GM12865 (cell line): ENCODE measurements at regions not wholly inside any gene's neighbourhood (a gene's known extent, or its start where the extent isn't known, plus 50 kb on each side); places are given as distances from the start of the nearest gene placed in this dataset.

ENCODE experiments used
- DNase-seq: peaks from one replicate; pipeline ENCODE4 v3.0.0; 2010; ENCODE audit warnings: low read depth
- H3K4me3 ChIP-seq: 2 replicates; pipeline ENCODE4 v1.5.1; 2011; ENCODE audit warnings: mild to moderate bottlenecking, low read depth, low read length, control low read depth
- CTCF ChIP-seq: IDR thresholded peaks from 2 replicates; pipeline ENCODE4 v1.5.1; 2011; ENCODE audit warnings: low read length, control low read depth, low read depth, inconsistent platforms; ENCODE audit not compliant: insufficient read depth; ENCODE audit errors: missing control alignments

GRCh38 chr5:38756068-38756467 lies 89.7 kb upstream of the OSMR start:
- no peak for TF ChIP-seq CTCF

GRCh38 chr5:38757451-38758245 lies 88.2 kb upstream of the OSMR start:
- no peak overlapping the region for H3K4me3 ChIP-seq
- DNase-seq, result no peak
- no peak for TF ChIP-seq CTCF

More at GRCh38 chr5:38756068-38756467, 89.7 kb upstream of the OSMR start:
- DNase-seq, result no peak
- H3K4me3 ChIP-seq, result no peak overlapping the region

GRCh38 chr5:38758774-38759600 lies 86.8 kb upstream of the OSMR start:
- TF ChIP-seq CTCF, result no peak
- DNase-seq, result no peak
- H3K4me3 ChIP-seq, result no peak overlapping the region

- no peak for TF ChIP-seq CTCF
- no peak for DNase-seq
- no peak overlapping the region for H3K4me3 ChIP-seq
These were observed 80.8 kb upstream of the OSMR start for GRCh38 chr5:38764937-38765391.

GRCh38 chr5:38765399-38765861 lies 80.4 kb upstream of the OSMR start:
- DNase-seq, result no peak
- no peak overlapping the region for H3K4me3 ChIP-seq
- TF ChIP-seq CTCF, result no peak

GRCh38 chr5:38766151-38766550 lies 79.7 kb upstream of the OSMR start:
- no peak overlapping the region for H3K4me3 ChIP-seq
- no peak for DNase-seq
- no peak for TF ChIP-seq CTCF
